BJ (cell line): ENCODE measurements at regions not wholly inside any gene's neighbourhood (a gene's known extent, or its start where the extent isn't known, plus 50 kb on each side); places are given as distances from the start of the nearest gene placed in this dataset.
"Not testable (repeated sequence)": the region's sequence is repeated elsewhere in the genome, so short reads cannot be mapped to it uniquely, and the experiment has no call there.

ENCODE experiments used
- CTCF ChIA-PET: fragments of 350-600 bp; formaldehyde crosslinking; extraction: SDS; loops from one replicate; lab custom pipeline; 2021; ENCODE audit warnings: antibody characterized with exemption, inconsistent platforms; lab: Yijun Ruan, JAX
- POLR2A ChIA-PET: fragments of 300-600 bp; sonication (Branson Sonifier 250); formaldehyde crosslinking; extraction: SDS; loops from one replicate; lab custom pipeline; 2021; ENCODE audit warnings: antibody characterized with exemption; lab: Charles Lee
- DNase-seq: peaks from one replicate; pipeline ENCODE4 v3.0.0-alpha.2; 2011; ENCODE audit warnings: low read depth
- H3K27me3 ChIP-seq: 2 replicates; pipeline ENCODE4 v1.6.0; 2011; ENCODE audit warnings: low read length; ENCODE audit not compliant: control insufficient read depth, insufficient read depth
- H3K36me3 ChIP-seq: 2 replicates; pipeline ENCODE4 v1.5.1; 2011; ENCODE audit warnings: low read length; ENCODE audit not compliant: control insufficient read depth, insufficient read depth
- H3K4me3 ChIP-seq: 2 replicates; pipeline ENCODE4 v1.5.1; 2011; ENCODE audit warnings: low read depth, mild to moderate bottlenecking, control low read depth, low read length
- TF ChIP-seq, protein P1 (sequence below): IDR thresholded peaks from 2 replicates; pipeline ENCODE4 v1.5.1; 2011; ENCODE audit warnings: low read depth, mild to moderate bottlenecking, control low read depth, inconsistent platforms, low read length, moderate library complexity; ENCODE audit not compliant: insufficient read depth

DNA sequence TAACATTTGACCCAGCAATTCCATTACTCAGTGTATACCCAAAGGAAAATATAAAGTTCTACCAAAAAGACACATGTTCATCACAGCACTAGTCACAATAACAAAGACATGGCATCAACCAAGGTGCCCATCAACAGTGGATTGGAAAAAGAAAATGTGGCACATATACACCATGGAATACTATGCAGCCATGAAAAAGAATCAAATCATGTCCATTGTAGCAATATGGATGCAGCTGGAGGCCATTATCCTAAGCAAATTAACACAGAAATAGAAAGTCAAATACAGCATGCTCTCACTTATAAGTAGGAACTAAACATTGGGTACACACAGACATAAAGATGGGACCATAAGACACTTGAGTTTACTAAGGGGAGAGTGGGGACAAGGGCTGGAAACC lies 441.9 kb upstream of the ID4 start:
- POLR2A ChIA-PET: no interaction called here
- Histone ChIP-seq H3K4me3 (no peak overlapping the region), H3K36me3 (no peaks in the 10 kb centered on the region), H3K27me3 (no peaks in the 10 kb centered on the region)
- CTCF ChIA-PET: no interaction called here
- no peak for DNase-seq
- TF ChIP-seq, protein P1, sequence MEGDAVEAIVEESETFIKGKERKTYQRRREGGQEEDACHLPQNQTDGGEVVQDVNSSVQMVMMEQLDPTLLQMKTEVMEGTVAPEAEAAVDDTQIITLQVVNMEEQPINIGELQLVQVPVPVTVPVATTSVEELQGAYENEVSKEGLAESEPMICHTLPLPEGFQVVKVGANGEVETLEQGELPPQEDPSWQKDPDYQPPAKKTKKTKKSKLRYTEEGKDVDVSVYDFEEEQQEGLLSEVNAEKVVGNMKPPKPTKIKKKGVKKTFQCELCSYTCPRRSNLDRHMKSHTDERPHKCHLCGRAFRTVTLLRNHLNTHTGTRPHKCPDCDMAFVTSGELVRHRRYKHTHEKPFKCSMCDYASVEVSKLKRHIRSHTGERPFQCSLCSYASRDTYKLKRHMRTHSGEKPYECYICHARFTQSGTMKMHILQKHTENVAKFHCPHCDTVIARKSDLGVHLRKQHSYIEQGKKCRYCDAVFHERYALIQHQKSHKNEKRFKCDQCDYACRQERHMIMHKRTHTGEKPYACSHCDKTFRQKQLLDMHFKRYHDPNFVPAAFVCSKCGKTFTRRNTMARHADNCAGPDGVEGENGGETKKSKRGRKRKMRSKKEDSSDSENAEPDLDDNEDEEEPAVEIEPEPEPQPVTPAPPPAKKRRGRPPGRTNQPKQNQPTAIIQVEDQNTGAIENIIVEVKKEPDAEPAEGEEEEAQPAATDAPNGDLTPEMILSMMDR: no peak

DNA sequence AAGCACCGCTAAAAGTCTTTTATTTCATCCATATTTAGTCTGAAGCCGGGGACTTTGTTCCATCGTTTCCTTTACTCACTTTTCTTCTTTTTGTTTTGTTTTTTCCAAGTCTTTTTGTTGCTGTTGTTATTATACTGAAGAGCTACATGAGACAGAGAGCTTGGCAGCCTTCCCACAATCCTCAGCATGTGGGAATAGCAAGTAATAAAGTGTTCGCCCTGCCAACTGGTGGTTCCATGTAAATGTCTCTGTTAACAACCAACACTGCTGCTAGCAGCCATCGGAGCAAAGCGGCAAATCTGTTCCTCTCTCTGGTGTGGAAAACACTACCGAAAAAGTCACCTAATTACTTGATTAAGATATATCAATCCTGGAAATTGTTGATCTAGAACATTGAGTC lies 437.8 kb upstream of the ID4 start:
- DNase-seq: no peak
- POLR2A ChIA-PET: no interaction called here
- no peaks in the 10 kb centered on the region for H3K36me3 ChIP-seq
- TF ChIP-seq, protein P1: no peak
- H3K27me3 ChIP-seq: no peaks in the 10 kb centered on the region
- CTCF ChIA-PET: no interaction called here
- H3K4me3 ChIP-seq: no peak overlapping the region

DNA sequence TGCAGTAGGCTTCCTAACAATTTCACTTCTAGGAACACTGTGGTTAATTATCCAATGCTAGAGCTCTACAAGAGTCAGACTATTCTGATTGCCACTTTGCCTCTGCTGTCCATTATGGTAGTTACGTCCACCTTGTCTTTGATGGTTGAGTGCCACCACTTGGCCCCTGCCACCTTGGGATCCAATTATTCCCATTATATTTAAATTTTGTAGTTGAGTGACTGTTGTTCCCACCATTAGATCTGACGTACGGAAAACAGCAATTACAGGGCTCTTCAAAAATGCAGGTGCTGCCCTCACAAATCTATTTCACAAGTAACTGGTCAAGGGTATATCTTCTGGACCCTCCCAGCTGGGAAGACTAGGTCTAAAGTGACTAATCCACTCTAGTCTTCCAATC lies 432.3 kb upstream of the ID4 start:
- H3K4me3 ChIP-seq, DNase-seq, POLR2A ChIA-PET, CTCF ChIA-PET, H3K27me3 ChIP-seq, H3K36me3 ChIP-seq: not testable (repeated sequence)

DNA sequence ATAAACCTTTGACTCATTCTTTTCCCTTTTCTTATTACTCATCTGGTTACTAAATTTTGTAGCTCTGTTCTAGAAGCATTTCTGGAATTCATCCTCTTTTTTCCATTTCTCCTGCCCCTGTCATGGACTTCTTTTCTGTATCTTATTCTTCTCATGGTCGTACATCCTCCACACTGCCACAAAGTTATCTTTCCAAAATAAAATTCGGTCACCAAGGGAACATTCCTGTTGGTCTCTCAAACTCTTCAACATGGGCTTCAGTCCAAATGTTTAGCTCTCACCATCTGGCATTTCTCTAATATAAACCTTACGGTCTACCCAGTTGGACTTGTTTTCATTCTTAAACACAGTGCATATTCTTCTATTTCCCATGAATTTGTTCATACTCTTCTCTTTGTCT lies 428.8 kb upstream of the ID4 start:
- DNase-seq: no peak

DNA sequence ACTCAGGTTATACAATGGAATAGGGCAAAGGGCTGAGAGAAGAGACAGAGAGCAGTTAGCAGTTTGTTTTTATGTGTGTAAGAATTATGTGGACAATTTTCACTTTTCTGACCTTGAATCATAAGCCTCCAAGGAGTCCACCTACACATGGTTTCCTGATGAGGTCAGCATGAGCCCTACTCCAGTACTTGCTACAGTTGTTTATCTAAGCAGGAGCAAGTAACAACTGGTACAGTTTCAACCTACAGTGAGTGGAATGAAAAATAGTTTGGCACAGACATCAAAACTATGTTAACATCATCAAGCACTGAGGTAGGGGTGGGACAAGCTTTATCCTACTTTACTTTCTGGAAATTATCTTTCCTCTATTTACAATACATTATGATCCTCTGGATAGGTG lies 426.7 kb upstream of the ID4 start:
- TF ChIP-seq, protein P1: no peak
- no peaks in the 10 kb centered on the region for H3K36me3 ChIP-seq
- H3K27me3 ChIP-seq: no peaks in the 10 kb centered on the region
- ChIA-PET CTCF (no interaction called here), POLR2A (no interaction called here)
- DNase-seq: no peak
- H3K4me3 ChIP-seq: no peak overlapping the region

More for the DNA sequence above, 428.8 kb upstream of the ID4 start:
- ChIA-PET CTCF (interaction anchor here (0.6 kb wide), 1 partner anchor 12 kb away, joined by 3 read pairs; no protein-coding TSS in a partner anchor), POLR2A (no interaction called here)
- TF ChIP-seq, protein P1: no peak
- Histone ChIP-seq H3K36me3 (no peaks in the 10 kb centered on the region), H3K4me3 (no peak overlapping the region), H3K27me3 (no peaks in the 10 kb centered on the region)

DNA sequence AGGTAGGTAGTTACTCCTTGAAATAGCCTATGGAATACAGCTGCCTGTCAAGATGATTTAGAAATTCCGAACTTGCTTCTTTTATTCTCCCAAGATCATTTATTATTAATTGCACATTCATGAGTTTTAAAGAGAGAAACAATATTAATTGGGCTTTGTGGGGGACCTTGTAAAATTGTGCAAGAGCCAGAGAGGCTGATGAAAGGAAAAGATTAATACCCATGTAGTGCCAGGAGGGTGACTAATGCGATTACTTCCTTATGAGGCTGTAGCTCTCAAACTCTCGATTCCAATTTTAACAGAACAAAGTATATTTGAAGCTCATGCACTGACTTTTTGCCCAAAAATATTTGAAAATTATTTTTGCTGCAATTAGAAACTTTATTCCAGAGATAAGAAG lies 423.8 kb upstream of the ID4 start:
- no peak for DNase-seq
- H3K27me3 ChIP-seq: no peaks in the 10 kb centered on the region
- H3K36me3 ChIP-seq: no peaks in the 10 kb centered on the region
- H3K4me3 ChIP-seq: no peak overlapping the region
- ChIA-PET POLR2A (no interaction called here), CTCF (no interaction called here)
- TF ChIP-seq, protein P1: no peak
